BJ (cell line): ENCODE measurements at regions not wholly inside any gene's neighbourhood (a gene's known extent, or its start where the extent isn't known, plus 50 kb on each side); places are given as distances from the start of the nearest gene placed in this dataset.
"Not testable (repeated sequence)": the region's sequence is repeated elsewhere in the genome, so short reads cannot be mapped to it uniquely, and the experiment has no call there.

ENCODE experiments used
- CTCF ChIA-PET: fragments of 350-600 bp; formaldehyde crosslinking; extraction: SDS; loops from one replicate; lab custom pipeline; 2021; ENCODE audit warnings: antibody characterized with exemption, inconsistent platforms; lab: Yijun Ruan, JAX
- POLR2A ChIA-PET: fragments of 300-600 bp; sonication (Branson Sonifier 250); formaldehyde crosslinking; extraction: SDS; loops from one replicate; lab custom pipeline; 2021; ENCODE audit warnings: antibody characterized with exemption; lab: Charles Lee
- DNase-seq: peaks from one replicate; pipeline ENCODE4 v3.0.0-alpha.2; 2011; ENCODE audit warnings: low read depth
- H3K27me3 ChIP-seq: 2 replicates; pipeline ENCODE4 v1.6.0; 2011; ENCODE audit warnings: low read length; ENCODE audit not compliant: control insufficient read depth, insufficient read depth
- H3K36me3 ChIP-seq: 2 replicates; pipeline ENCODE4 v1.5.1; 2011; ENCODE audit warnings: low read length; ENCODE audit not compliant: control insufficient read depth, insufficient read depth
- H3K4me3 ChIP-seq: 2 replicates; pipeline ENCODE4 v1.5.1; 2011; ENCODE audit warnings: low read depth, mild to moderate bottlenecking, control low read depth, low read length
- TF ChIP-seq, protein P1 (sequence below): IDR thresholded peaks from 2 replicates; pipeline ENCODE4 v1.5.1; 2011; ENCODE audit warnings: low read depth, mild to moderate bottlenecking, control low read depth, inconsistent platforms, low read length, moderate library complexity; ENCODE audit not compliant: insufficient read depth

GRCh38 chr7:19964246-19964645 is 190.8 kb upstream of the TMEM196 start:
- POLR2A ChIA-PET = no interaction called here
- no peak for DNase-seq
- CTCF ChIA-PET = interaction anchor here (0.6 to 1.4 kb wide), 3 partner anchors 10 to 1040 kb away, joined by 3 to 7 read pairs (median 4); no protein-coding TSS in a partner anchor

DNA sequence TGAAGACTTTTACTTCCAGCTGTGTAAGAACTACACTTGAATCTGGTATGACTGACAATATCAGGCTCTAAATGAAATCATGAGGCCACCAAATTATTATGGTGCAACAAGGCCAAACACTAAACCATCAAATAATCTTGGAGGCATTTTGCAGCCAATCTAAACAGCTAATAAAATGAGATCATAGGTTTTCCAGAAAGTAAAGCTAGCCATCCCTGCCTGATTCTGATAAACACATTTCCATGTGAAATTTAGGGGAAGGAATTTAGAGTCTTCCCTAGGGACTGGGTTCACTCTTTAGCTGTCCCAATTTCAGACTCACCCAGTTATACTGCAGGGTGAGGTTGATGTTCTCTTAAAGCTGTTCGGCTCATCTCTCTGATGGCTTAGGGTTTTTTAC is 190.3 kb upstream of the TMEM196 start:
- DNase-seq = no peak
- ChIA-PET POLR2A (no interaction called here), CTCF (interaction anchor here (0.6 to 1.5 kb wide), 4 partner anchors 10 to 1040 kb away, joined by 3 to 7 read pairs (median 5); no protein-coding TSS in a partner anchor)
- TF ChIP-seq, protein P1, sequence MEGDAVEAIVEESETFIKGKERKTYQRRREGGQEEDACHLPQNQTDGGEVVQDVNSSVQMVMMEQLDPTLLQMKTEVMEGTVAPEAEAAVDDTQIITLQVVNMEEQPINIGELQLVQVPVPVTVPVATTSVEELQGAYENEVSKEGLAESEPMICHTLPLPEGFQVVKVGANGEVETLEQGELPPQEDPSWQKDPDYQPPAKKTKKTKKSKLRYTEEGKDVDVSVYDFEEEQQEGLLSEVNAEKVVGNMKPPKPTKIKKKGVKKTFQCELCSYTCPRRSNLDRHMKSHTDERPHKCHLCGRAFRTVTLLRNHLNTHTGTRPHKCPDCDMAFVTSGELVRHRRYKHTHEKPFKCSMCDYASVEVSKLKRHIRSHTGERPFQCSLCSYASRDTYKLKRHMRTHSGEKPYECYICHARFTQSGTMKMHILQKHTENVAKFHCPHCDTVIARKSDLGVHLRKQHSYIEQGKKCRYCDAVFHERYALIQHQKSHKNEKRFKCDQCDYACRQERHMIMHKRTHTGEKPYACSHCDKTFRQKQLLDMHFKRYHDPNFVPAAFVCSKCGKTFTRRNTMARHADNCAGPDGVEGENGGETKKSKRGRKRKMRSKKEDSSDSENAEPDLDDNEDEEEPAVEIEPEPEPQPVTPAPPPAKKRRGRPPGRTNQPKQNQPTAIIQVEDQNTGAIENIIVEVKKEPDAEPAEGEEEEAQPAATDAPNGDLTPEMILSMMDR = no peak
- no peaks in the 10 kb centered on the region for H3K36me3 ChIP-seq
- H3K27me3 ChIP-seq = no peaks in the 10 kb centered on the region
- H3K4me3 ChIP-seq = no peak overlapping the region

More at GRCh38 chr7:19964246-19964645, 190.8 kb upstream of the TMEM196 start:
- Histone ChIP-seq H3K36me3 (no peaks in the 10 kb centered on the region), H3K27me3 (no peaks in the 10 kb centered on the region), H3K4me3 (no peak overlapping the region)
- TF ChIP-seq, protein P1 = no peak

DNA sequence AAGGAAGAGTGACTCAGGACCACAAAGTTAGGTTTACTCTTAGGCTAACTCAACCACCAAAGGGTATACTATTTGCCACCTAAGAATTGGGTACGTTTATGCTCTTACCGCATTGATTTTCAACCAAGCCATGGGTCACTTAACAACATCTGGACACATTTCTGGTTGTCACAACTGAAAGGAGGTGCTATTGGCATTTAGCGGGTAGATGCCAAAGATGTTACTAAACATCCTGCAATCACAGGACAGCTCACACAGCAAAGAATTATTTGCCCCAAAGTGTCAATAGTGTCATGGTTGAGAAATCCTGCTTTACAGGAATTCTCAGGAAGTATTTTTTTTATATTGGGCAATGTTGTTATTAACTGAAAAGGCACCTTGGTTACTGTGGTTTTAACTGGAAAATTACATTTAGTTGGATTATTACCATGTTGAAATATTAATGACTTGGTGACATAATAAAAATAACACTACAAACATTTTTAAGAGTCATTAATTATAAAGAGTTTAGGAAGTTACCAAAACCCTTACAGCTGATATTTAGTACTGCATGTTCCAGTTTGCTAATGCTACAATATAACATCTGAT is 185.0 kb upstream of the TMEM196 start:
- Histone ChIP-seq H3K36me3 (no peaks in the 10 kb centered on the region), H3K27me3 (no peaks in the 10 kb centered on the region), H3K4me3 (no peak overlapping the region)
- peak; percentile 81 for DNase-seq
- TF ChIP-seq, protein P1 = no peak
- ChIA-PET POLR2A (interaction anchor here (0.5 kb wide), 1 partner anchor 317 kb away, joined by 3 read pairs; no protein-coding TSS in a partner anchor), CTCF (no interaction called here)

DNA sequence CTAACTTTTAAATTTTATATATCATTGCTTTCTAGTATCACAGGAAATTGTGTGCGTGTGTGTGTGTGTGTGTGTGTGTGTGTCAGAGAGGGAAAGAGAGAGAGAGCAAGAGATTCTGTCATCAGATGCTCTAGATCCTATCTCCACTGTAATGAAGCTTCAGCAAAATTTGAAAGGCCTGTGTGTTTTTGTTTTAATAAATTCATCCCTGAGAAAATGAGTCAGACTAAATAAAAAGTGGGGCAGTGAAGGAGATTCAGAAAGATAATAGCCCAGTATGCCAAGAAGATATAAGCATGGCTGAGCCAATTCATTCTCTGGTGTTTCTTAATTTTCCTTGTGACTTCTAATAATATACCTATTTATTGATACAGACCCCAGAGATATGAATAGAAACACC is 184.2 kb upstream of the TMEM196 start:
- ChIA-PET CTCF (no interaction called here), POLR2A (no interaction called here)
- H3K4me3 ChIP-seq = no peak overlapping the region
- DNase-seq = peak; percentile 28
- TF ChIP-seq, protein P1 = no peak
- no peaks in the 10 kb centered on the region for H3K36me3 ChIP-seq
- H3K27me3 ChIP-seq = no peaks in the 10 kb centered on the region

DNA sequence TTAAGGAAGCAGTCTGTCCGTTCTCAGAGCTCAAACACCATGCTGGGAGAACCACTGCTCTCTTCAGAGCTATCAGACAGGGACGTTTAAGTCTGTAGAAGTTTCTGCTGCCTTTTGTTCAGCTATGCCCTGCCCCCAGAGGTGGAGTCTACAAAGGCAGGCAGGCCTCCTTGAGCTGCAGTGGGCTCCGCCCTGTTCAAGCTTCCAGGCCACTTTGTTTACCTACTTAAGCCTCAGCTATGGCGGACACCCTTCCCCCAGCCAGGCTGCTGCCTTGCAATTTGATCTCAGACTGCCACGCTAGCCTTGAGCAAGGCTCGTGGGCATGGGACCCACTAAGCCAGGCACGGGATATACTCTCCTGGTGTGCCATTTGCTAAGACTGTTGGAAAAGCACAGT is 180.7 kb upstream of the TMEM196 start:
- H3K27me3 ChIP-seq, DNase-seq, POLR2A ChIA-PET, H3K4me3 ChIP-seq, H3K36me3 ChIP-seq: not testable (repeated sequence)
- CTCF ChIA-PET = interaction anchor here (1.4 kb wide), 1 partner anchor 10 kb away, joined by 7 read pairs; no protein-coding TSS in a partner anchor

- DNase-seq, POLR2A ChIA-PET, H3K27me3 ChIP-seq, H3K4me3 ChIP-seq, H3K36me3 ChIP-seq: not testable (repeated sequence)
- CTCF ChIA-PET = interaction anchor here (1.4 kb wide), 1 partner anchor 10 kb away, joined by 7 read pairs; no protein-coding TSS in a partner anchor
These were observed 180.0 kb upstream of the TMEM196 start for GRCh38 chr7:19953411-19953810.
